ENCODE measurements at regions not wholly inside any gene's neighbourhood (a gene's known extent, or its start where the extent isn't known, plus 50 kb on each side); places are given as distances from the start of the nearest gene placed in this dataset.
"Not testable (repeated sequence)": the region's sequence is repeated elsewhere in the genome, so short reads cannot be mapped to it uniquely, and the experiment has no call there.

GRCh38 chr9:30069236-30069635 lies 2315.2 kb upstream of the ACO1 start:
- not testable (repeated sequence) for TF ChIP-seq POLR2AphosphoS5 (IDR thresholded peaks at IDR 0.05); CTCF (IDR thresholded peaks at IDR 0.05); POLR2A (IDR thresholded peaks at IDR 0.05; ENCODE audit: low read depth)

All from esophagus muscularis mucosa (tissue), 3 donors.